Naive thymus-derived CD8-positive, alpha-beta T cell (primary cell): ENCODE measurements at regions not wholly inside any gene's neighbourhood (a gene's known extent, or its start where the extent isn't known, plus 50 kb on each side); places are given as distances from the start of the nearest gene placed in this dataset.
"Not testable (repeated sequence)": the region's sequence is repeated elsewhere in the genome, so short reads cannot be mapped to it uniquely, and the experiment has no call there.

ENCODE experiments used
- ATAC-seq, 2 donors: fragments of 150-1000 bp; cut with Tn5 transposase in 1 of 2; sonication (Bioruptor Pico), chemical (Tn5 transposase) in 1 of 2; 1 replicate in 1 of 2; 2 replicates in 1 of 2; pipeline ENCODE4 v1.10.0; 2021; ENCODE audit warnings: mild to moderate bottlenecking in 2 of 2, moderate library complexity in 2 of 2
- POLR2A ChIA-PET: fragments of 350-600 bp; sonication (Branson Sonifier 250); formaldehyde crosslinking; loops from one replicate; lab custom pipeline; 2021; ENCODE audit warnings: antibody characterized with exemption; lab: Charles Lee
- DNase-seq, 10 donors: peaks; one replicate each; pipeline versions ENCODE4 v3.0.0 to v3.0.0-alpha.2; 2020 to 2022
- H3K27ac Mint-ChIP-seq, 10 donors: one replicate each; pipeline ENCODE4 v1.8.0; 2020 to 2022; ENCODE audit warnings: mild to moderate bottlenecking in 10 of 10, mixed read lengths in 10 of 10, moderate library complexity in 4 of 10, inconsistent platforms in 1 of 10
- H3K27me3 Mint-ChIP-seq, 5 donors: one replicate each; pipeline ENCODE4 v1.8.0; 2021 to 2022; ENCODE audit warnings: mixed read lengths in 5 of 5
- H3K36me3 Mint-ChIP-seq, 3 donors: one replicate each; pipeline ENCODE4 v1.8.0; 2020 to 2022; ENCODE audit warnings: mixed read lengths in 3 of 3, mild to moderate bottlenecking in 2 of 3, inconsistent platforms in 1 of 3
- H3K4me1 Mint-ChIP-seq, 4 donors: one replicate each; pipeline ENCODE4 v1.8.0; 2021 to 2022; ENCODE audit warnings: mixed read lengths in 4 of 4
- H3K4me3 Mint-ChIP-seq, 10 donors: one replicate each; pipeline ENCODE4 v1.8.0; 2020 to 2022; ENCODE audit warnings: mild to moderate bottlenecking in 10 of 10, mixed read lengths in 10 of 10, moderate library complexity in 6 of 10, inconsistent platforms in 1 of 10
- H3K9me3 Mint-ChIP-seq, 9 donors: one replicate each; pipeline ENCODE4 v1.8.0; 2020 to 2022; ENCODE audit warnings: mixed read lengths in 9 of 9, mild to moderate bottlenecking in 3 of 9, inconsistent platforms in 1 of 9, moderate library complexity in 1 of 9

DNA sequence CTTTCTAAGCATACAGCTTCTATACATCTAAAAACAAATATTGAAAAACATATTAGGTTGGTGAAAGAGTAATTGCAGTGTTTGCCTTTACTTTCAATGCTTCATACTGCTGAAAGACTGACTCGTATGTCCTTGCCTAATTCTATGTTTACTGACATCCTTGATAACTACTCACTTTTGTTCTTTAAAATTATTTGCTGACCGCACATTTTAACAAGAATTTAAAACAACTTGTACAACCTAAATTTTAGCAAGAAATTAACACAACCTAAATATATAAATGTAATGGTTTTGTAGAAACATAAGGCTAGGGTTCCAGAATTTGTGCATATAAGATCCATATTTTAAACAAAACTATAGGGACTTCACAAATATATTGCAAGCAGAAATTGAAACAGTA is 640.2 kb upstream of the MMS22L start:
- H3K27ac Mint-ChIP-seq = no peak overlapping the region
- no peaks in the 10 kb centered on the region for H3K27me3 Mint-ChIP-seq
- no peaks in the 10 kb centered on the region for H3K36me3 Mint-ChIP-seq
- POLR2A ChIA-PET = no interaction called here
- ATAC-seq = no peak
- no peak for DNase-seq
- H3K4me1 Mint-ChIP-seq = no peaks in the 10 kb centered on the region
- H3K4me3 Mint-ChIP-seq = no peak overlapping the region
- H3K9me3 Mint-ChIP-seq = peaks cover 0 to 18% (median 0%) of the 10 kb centered on the region in 9 donors

DNA sequence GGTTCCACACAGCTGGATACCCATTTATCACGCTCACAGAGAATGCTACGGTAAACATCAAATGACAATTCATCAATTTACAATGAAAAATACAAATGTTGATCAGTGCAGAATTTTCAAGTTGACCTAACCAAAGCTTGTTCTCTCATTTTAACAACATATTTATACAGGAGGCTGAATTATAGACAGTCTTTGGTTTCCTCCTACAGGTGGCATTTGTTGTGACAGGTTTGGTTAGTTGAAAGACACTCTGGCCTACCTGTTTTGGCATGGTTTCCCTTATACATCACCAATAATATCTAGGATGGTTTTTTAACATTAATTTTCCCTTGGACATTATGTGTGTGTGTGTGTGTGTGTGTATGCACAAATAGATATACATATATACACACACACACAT is 642.5 kb upstream of the MMS22L start:
- Mint-ChIP-seq H3K27ac (no peak overlapping the region), H3K4me1 (no peaks in the 10 kb centered on the region), H3K4me3 (no peak overlapping the region), H3K36me3 (no peaks in the 10 kb centered on the region), H3K27me3 (no peaks in the 10 kb centered on the region), H3K9me3 (peaks cover 0 to 23% (median 0%) of the 10 kb centered on the region in 9 donors)
- POLR2A ChIA-PET = no interaction called here
- DNase-seq = no peak
- ATAC-seq = no peak

DNA sequence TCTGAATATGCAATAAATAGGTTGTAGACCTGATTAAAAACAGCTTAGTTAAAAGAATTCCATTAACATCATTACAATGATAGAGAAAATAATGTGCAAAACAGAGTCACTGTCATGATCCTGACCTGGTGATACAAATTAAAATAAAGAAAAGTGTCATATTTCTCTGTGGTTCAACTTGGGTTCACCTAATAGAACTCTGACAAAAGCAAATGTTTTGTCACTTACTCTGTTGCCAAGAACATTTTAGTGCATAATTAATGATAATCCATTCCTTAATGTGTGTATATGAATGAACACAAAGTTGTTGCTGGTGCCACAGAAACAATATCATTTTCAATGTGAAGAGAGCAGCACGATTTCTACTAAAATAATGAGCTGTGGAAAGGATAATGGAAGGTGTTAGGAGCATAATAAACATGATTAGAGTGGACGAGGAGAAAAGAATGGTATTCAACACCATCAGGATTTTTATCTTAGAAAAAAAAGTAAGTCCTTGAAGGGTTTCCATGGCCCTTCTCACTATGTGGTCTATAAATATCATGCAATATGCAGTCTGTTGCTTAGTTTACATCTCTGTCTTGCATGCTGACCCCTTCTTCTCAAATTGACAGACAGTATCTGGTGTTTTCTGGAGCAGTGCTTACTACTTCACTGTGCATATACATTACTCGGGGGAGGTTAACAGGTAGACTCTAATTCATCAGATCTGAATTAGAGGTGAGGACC is 656.6 kb upstream of the MMS22L start:
- Mint-ChIP-seq H3K27ac (no peak overlapping the region), H3K36me3 (no peaks in the 10 kb centered on the region), H3K4me3 (no peak overlapping the region), H3K9me3 (peaks cover 0 to 4% (median 0%) of the 10 kb centered on the region in 9 donors), H3K4me1 (no peaks in the 10 kb centered on the region), H3K27me3 (no peaks in the 10 kb centered on the region)
- POLR2A ChIA-PET = no interaction called here
- no peak for DNase-seq
- ATAC-seq = no peak

DNA sequence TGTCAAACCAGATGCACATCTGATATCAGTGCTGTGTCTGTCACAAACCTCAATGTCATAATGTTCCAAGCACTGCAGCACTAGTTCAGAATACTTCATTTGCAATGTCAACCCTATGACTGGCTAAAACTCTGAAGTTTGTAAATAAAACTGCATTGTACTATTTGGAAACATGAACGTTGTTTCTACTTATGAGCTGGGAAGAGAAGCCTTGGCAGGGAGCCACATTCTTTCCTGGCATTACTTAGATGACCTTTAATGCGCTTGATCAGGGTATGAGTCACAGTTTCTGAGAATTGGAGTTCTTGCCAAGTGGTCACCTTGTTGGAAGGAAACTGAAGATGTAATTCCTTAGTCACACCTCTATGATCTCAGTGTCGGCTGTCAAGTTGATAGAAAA is 664.8 kb upstream of the MMS22L start:
- H3K27me3 Mint-ChIP-seq = no peaks in the 10 kb centered on the region
- no peak overlapping the region for H3K27ac Mint-ChIP-seq
- H3K4me1 Mint-ChIP-seq = no peaks in the 10 kb centered on the region
- POLR2A ChIA-PET = no interaction called here
- DNase-seq (no peak), ATAC-seq (no peak)
- peaks cover 0 to 3% (median 0%) of the 10 kb centered on the region in 9 donors for H3K9me3 Mint-ChIP-seq
- H3K36me3 Mint-ChIP-seq = no peaks in the 10 kb centered on the region
- no peak overlapping the region for H3K4me3 Mint-ChIP-seq

DNA sequence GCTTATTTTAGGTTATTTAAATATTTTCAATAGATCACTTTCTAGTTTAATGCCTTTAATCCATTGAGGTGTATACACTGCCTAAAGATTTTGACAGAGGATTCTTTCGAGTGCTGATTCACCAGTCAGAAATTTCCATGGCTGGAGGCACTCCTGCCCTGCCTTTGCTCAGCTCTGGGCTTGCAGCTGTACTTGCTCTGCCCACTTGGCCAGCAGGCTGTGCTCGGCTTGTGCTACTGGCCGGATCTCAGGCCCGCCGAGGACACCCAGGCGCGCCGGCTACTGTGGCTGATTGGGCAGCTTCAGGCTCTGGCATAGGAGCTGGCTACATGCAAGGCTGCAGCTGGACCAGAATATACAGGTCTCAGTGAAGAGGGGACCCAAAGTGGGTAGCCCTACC is 675.1 kb upstream of the MMS22L start:
- ATAC-seq = no peak
- no peak overlapping the region for H3K4me3 Mint-ChIP-seq
- H3K27me3 Mint-ChIP-seq = no peaks in the 10 kb centered on the region
- DNase-seq = no peak
- POLR2A ChIA-PET = no interaction called here
- no peaks in the 10 kb centered on the region for H3K36me3 Mint-ChIP-seq
- H3K27ac Mint-ChIP-seq = no peak overlapping the region
- H3K4me1 Mint-ChIP-seq = no peaks in the 10 kb centered on the region
- peaks cover 0 to 30% (median 8%) of the 10 kb centered on the region in 9 donors for H3K9me3 Mint-ChIP-seq

DNA sequence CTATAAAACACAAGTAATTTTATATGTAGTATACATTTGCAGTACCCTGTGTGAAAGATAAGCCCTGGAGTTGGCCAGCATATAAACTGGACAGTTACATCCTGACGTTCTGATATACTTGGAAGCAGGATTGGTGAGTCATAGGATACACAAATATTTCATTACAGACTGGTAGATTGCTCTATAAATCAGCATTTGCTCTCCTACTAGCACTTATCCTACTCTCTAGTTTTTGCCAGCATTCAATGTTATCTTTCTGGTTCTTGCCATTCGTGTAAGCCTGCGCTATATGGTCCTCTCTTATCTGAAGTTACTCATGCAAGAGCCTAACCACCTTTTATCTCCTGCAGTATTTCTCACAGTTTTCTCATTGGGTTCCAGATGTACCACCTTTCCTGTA is 680.2 kb upstream of the MMS22L start:
- POLR2A ChIA-PET = no interaction called here

DNA sequence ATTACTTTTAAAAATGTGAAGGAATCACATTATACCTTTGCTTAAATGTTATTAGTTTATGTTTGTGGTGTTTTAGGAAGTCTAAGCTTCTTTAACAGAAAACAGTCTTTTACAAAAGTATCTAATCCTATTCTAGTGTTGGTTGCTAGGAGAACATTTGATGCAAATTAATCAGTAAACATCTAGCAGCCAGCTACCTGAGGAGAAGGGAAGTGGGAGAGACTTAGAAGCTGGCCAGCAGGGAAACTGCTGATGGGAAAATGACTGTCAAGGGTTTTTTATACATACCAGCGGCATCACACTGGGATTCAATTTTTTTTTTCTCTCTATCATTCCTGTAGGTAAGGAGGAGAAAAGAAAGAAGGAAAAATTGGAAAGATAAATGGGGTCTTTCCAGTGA is 686.0 kb upstream of the MMS22L start:
- H3K36me3 Mint-ChIP-seq = no peaks in the 10 kb centered on the region
- POLR2A ChIA-PET = no interaction called here
- H3K4me3 Mint-ChIP-seq = no peak overlapping the region
- no peak for DNase-seq
- no peaks in the 10 kb centered on the region for H3K4me1 Mint-ChIP-seq
- no peak overlapping the region for H3K27ac Mint-ChIP-seq
- ATAC-seq = no peak
- H3K9me3 Mint-ChIP-seq = peaks cover 0 to 9% (median 0%) of the 10 kb centered on the region in 9 donors
- no peaks in the 10 kb centered on the region for H3K27me3 Mint-ChIP-seq

More for the DNA sequence above, 680.2 kb upstream of the MMS22L start:
- H3K9me3 Mint-ChIP-seq = peaks cover 0 to 9% (median 0%) of the 10 kb centered on the region in 9 donors
- no peak overlapping the region for H3K27ac Mint-ChIP-seq
- H3K4me1 Mint-ChIP-seq = no peaks in the 10 kb centered on the region
- ATAC-seq (no peak), DNase-seq (no peak)
- H3K27me3 Mint-ChIP-seq = no peaks in the 10 kb centered on the region
- H3K36me3 Mint-ChIP-seq = no peaks in the 10 kb centered on the region
- H3K4me3 Mint-ChIP-seq = no peak overlapping the region

DNA sequence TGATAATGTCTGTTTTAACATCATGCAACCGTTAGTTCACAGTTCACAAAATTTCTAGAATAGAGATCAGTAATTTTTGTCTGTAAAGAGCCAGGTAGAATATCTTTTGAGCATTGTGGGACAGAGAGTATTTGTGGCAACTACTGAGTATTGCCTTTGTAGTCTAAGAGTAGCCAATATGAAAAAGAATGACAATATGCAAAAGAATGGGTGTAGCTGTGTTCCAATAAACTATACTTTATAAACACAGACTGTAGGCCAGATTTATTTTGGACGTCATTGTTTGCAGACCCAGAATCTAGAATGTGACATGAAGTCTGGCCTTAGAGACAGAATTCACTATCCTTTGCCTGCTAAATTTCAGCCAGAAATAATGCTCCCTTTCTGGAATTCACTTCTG is 694.1 kb upstream of the MMS22L start:
- DNase-seq (no peak), ATAC-seq (no peak)
- Mint-ChIP-seq H3K4me1 (no peaks in the 10 kb centered on the region), H3K9me3 (peaks cover 0 to 3% (median 0%) of the 10 kb centered on the region in 9 donors), H3K27ac (no peak overlapping the region), H3K4me3 (no peak overlapping the region), H3K36me3 (no peaks in the 10 kb centered on the region), H3K27me3 (peaks cover 0 to 1% (median 0%) of the 10 kb centered on the region in 5 donors)
- POLR2A ChIA-PET = no interaction called here

DNA sequence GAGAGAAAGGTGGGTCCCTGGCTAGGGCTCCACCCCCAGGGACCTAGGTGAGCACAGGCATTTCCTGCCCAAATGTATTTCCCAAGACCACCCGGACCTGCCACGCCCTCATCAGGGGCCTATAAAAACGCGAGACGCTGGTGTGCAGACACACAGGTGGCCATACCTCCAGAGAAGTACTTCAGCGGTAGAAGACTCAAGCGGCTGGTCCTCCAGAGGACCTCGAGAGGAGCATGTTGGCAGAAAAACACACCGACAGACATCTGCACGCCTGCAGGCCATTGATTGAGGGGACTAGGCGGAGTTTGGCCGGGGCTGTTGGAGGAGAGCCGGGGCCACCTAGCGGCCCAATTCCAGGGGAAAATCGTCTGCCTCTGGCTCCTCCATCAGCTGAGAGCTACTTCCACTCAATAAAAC is 695.8 kb upstream of the MMS22L start:
- Mint-ChIP-seq H3K4me1 (no peaks in the 10 kb centered on the region), H3K27ac (no peak overlapping the region), H3K36me3 (no peaks in the 10 kb centered on the region), H3K4me3 (no peak overlapping the region), H3K27me3 (peaks cover 0 to 1% (median 0%) of the 10 kb centered on the region in 5 donors), H3K9me3 (peaks cover 0 to 2% (median 0%) of the 10 kb centered on the region in 9 donors)
- POLR2A ChIA-PET = no interaction called here
- DNase-seq (no peak), ATAC-seq (no peak)

DNA sequence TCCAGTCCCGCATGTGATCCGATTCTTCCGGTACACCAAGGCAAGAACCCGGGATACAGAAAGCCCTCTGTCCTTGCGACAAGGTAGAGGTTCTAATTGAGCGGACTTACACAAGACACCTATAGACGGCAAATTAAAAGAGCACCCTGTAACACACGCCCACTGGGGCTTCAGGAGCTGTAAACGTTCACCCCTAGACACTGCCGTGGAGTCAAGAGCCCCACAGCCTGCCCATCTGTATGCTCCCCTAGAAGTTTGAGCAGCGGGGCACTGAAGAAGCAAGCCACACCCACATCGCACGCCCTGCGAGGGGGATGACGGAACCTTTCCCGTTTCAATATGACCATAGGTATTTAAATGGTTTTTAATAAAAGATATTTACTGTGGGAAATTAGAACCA is 696.3 kb upstream of the MMS22L start:
- H3K9me3 Mint-ChIP-seq, H3K27ac Mint-ChIP-seq, H3K4me1 Mint-ChIP-seq, H3K27me3 Mint-ChIP-seq, H3K4me3 Mint-ChIP-seq, DNase-seq, POLR2A ChIA-PET, ATAC-seq, H3K36me3 Mint-ChIP-seq: not testable (repeated sequence)

DNA sequence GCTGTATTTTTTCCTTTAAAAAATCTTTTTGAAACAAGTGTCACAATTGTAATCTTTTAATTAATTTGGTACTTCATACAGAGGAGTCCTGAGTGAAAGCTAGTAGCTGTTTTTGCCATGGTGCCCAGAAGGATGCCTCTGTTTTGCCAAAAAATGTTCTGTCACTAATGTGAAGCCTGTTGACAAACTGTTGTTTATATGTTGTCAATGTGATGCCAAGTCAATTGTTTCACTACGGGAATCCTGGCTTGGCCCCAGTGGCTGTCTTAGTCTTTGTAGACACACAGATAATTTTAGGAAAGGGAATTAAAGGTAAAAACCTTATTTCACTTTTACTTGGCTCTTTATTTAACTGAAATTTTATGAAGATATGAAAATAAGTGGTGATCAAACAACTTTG is 706.4 kb upstream of the MMS22L start:
- no peak overlapping the region for H3K4me3 Mint-ChIP-seq
- no peak overlapping the region for H3K27ac Mint-ChIP-seq
- H3K27me3 Mint-ChIP-seq = no peaks in the 10 kb centered on the region
- ATAC-seq = no peak
- no peaks in the 10 kb centered on the region for H3K36me3 Mint-ChIP-seq
- H3K4me1 Mint-ChIP-seq = no peaks in the 10 kb centered on the region
- DNase-seq = no peak
- peaks cover 0 to 3% (median 0%) of the 10 kb centered on the region in 9 donors for H3K9me3 Mint-ChIP-seq
- POLR2A ChIA-PET = no interaction called here

DNA sequence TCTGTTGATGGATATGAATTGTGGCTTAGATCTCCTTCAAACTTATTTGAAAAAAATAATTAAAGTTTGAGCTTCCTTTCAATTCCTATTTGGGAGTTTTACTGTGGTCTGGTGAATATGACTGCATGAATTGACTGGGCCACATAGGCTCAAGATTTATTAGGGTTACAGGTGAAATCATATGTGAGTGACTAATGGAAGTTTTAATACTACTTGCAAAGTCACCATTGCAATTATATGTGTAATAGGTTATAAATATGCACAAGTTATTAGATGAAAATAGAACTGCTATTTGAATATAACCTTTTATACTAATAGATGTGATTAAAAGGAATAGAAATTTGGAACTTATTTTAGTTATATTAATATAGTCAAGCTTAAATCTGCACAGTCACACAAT is 712.1 kb upstream of the MMS22L start:
- peaks cover 0 to 10% (median 0%) of the 10 kb centered on the region in 9 donors for H3K9me3 Mint-ChIP-seq

DNA sequence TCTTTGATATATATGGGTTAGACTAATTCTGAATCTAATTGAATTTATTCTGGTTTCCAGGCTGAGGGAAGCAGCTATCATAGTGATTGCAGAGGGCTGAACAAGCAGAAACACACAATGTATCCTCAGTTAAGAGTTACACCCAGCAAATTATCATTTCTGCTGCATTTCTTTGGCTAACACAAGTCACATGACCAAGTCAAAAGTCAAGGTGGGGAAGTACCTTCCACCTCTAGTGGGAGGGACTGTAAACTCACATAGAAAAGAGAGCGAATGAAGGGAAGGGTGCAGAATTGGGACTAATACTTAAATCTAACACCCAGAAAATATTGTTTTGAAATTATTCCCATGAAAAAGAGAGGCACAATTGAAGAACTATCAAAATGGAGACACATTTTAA is 719.7 kb upstream of the MMS22L start:
- Mint-ChIP-seq H3K36me3 (no peaks in the 10 kb centered on the region), H3K27me3 (no peaks in the 10 kb centered on the region), H3K4me1 (no peaks in the 10 kb centered on the region), H3K4me3 (no peak overlapping the region), H3K27ac (no peak overlapping the region), H3K9me3 (peaks cover 0 to 9% (median 2%) of the 10 kb centered on the region in 9 donors)
- POLR2A ChIA-PET = no interaction called here
- ATAC-seq = no peak
- no peak for DNase-seq

More for the DNA sequence above, 712.1 kb upstream of the MMS22L start:
- no peak overlapping the region for H3K4me3 Mint-ChIP-seq
- no peak overlapping the region for H3K27ac Mint-ChIP-seq
- POLR2A ChIA-PET = no interaction called here
- no peak for DNase-seq
- no peak for ATAC-seq
- no peaks in the 10 kb centered on the region for H3K4me1 Mint-ChIP-seq
- no peaks in the 10 kb centered on the region for H3K36me3 Mint-ChIP-seq
- no peaks in the 10 kb centered on the region for H3K27me3 Mint-ChIP-seq
